ENCODE measurements at regions not wholly inside any gene's neighbourhood (a gene's known extent, or its start where the extent isn't known, plus 50 kb on each side); places are given as distances from the start of the nearest gene placed in this dataset.
"Not testable (repeated sequence)": the region's sequence is repeated elsewhere in the genome, so short reads cannot be mapped to it uniquely, and the experiment has no call there.

- DNase-seq (no peak), ATAC-seq (ENCODE audit: low read depth in 2 of 2) (no peak)
- H3K27me3 Mint-ChIP-seq: no peaks in the 10 kb centered on the region
- no peak overlapping the region for H3K4me3 Mint-ChIP-seq
- H3K27ac Mint-ChIP-seq: no peak overlapping the region
- peaks cover 0 to 15% (median 6%) of the 10 kb centered on the region in 7 donors for H3K9me3 Mint-ChIP-seq
- H3K4me1 Mint-ChIP-seq: no peaks in the 10 kb centered on the region
- no peaks in the 10 kb centered on the region for H3K36me3 Mint-ChIP-seq
These were observed 1894.4 kb upstream of the LRRTM1 start for GRCh38 chr2:82198809-82199492.

- Mint-ChIP-seq H3K36me3 (no peaks in the 10 kb centered on the region), H3K4me1 (no peaks in the 10 kb centered on the region), H3K4me3 (no peak overlapping the region), H3K9me3 (peaks cover 0 to 6% (median 0%) of the 10 kb centered on the region in 7 donors), H3K27me3 (no peaks in the 10 kb centered on the region), H3K27ac (no peak overlapping the region)
- ATAC-seq (ENCODE audit: low read depth in 2 of 2): no peak
- DNase-seq: no peak
These were observed 1877.7 kb upstream of the LRRTM1 start for GRCh38 chr2:82182270-82182669.

- H3K4me1 Mint-ChIP-seq; H3K27me3 Mint-ChIP-seq; H3K27ac Mint-ChIP-seq; DNase-seq; ATAC-seq (ENCODE audit: low read depth in 2 of 2); H3K36me3 Mint-ChIP-seq: not testable (repeated sequence)
- Mint-ChIP-seq H3K9me3 (peaks cover 2 to 21% (median 8%) of the 10 kb centered on the region in 7 donors), H3K4me3 (peak overlapping the region in 1 of 8 donors; percentile 47)
These were observed 1870.7 kb upstream of the LRRTM1 start for GRCh38 chr2:82175210-82175609.

- DNase-seq (no peak), ATAC-seq (ENCODE audit: low read depth in 2 of 2) (no peak)
- H3K4me3 Mint-ChIP-seq: no peak overlapping the region
- no peaks in the 10 kb centered on the region for H3K4me1 Mint-ChIP-seq
- no peak overlapping the region for H3K27ac Mint-ChIP-seq
- H3K9me3 Mint-ChIP-seq: peaks cover 2 to 21% (median 7%) of the 10 kb centered on the region in 7 donors
- H3K36me3 Mint-ChIP-seq: no peaks in the 10 kb centered on the region
- H3K27me3 Mint-ChIP-seq: no peaks in the 10 kb centered on the region
These were observed 1867.9 kb upstream of the LRRTM1 start for GRCh38 chr2:82172483-82172882.

GRCh38 chr2:82169379-82169778 is 1864.8 kb upstream of the LRRTM1 start:
- no peak overlapping the region for H3K4me3 Mint-ChIP-seq
- no peak overlapping the region for H3K27ac Mint-ChIP-seq
- H3K9me3 Mint-ChIP-seq: peaks cover 0 to 12% (median 5%) of the 10 kb centered on the region in 7 donors
- DNase-seq (no peak), ATAC-seq (ENCODE audit: low read depth in 2 of 2) (no peak)
- no peaks in the 10 kb centered on the region for H3K36me3 Mint-ChIP-seq
- no peaks in the 10 kb centered on the region for H3K27me3 Mint-ChIP-seq
- H3K4me1 Mint-ChIP-seq: no peaks in the 10 kb centered on the region

- DNase-seq (no peak), ATAC-seq (ENCODE audit: low read depth in 2 of 2) (no peak)
- no peaks in the 10 kb centered on the region for H3K27me3 Mint-ChIP-seq
- no peaks in the 10 kb centered on the region for H3K36me3 Mint-ChIP-seq
- H3K4me1 Mint-ChIP-seq: no peaks in the 10 kb centered on the region
- H3K9me3 Mint-ChIP-seq: peaks cover 0 to 9% (median 2%) of the 10 kb centered on the region in 7 donors
- no peak overlapping the region for H3K27ac Mint-ChIP-seq
- H3K4me3 Mint-ChIP-seq: no peak overlapping the region
These were observed 1860.8 kb upstream of the LRRTM1 start for GRCh38 chr2:82165377-82165776.

GRCh38 chr2:82158150-82158549 is 1853.6 kb upstream of the LRRTM1 start:
- no peak overlapping the region for H3K27ac Mint-ChIP-seq
- ATAC-seq (ENCODE audit: low read depth in 2 of 2) (no peak), DNase-seq (no peak)
- no peaks in the 10 kb centered on the region for H3K4me1 Mint-ChIP-seq
- H3K9me3 Mint-ChIP-seq: peaks cover 0 to 11% (median 2%) of the 10 kb centered on the region in 7 donors
- no peak overlapping the region for H3K4me3 Mint-ChIP-seq
- no peaks in the 10 kb centered on the region for H3K36me3 Mint-ChIP-seq
- H3K27me3 Mint-ChIP-seq: no peaks in the 10 kb centered on the region

- no peak for ATAC-seq (ENCODE audit: low read depth in 2 of 2)
- peaks cover 0 to 11% (median 4%) of the 10 kb centered on the region in 7 donors for H3K9me3 Mint-ChIP-seq
These were observed 1850.9 kb upstream of the LRRTM1 start for GRCh38 chr2:82155469-82155868.

GRCh38 chr2:82143343-82143742 is 1838.8 kb upstream of the LRRTM1 start:
- peaks cover 0 to 10% (median 3%) of the 10 kb centered on the region in 7 donors for H3K9me3 Mint-ChIP-seq
- H3K36me3 Mint-ChIP-seq: no peaks in the 10 kb centered on the region
- no peak overlapping the region for H3K27ac Mint-ChIP-seq
- no peaks in the 10 kb centered on the region for H3K4me1 Mint-ChIP-seq
- ATAC-seq (ENCODE audit: low read depth in 2 of 2) (no peak), DNase-seq (no peak)
- H3K4me3 Mint-ChIP-seq: no peak overlapping the region
- no peaks in the 10 kb centered on the region for H3K27me3 Mint-ChIP-seq

More at GRCh38 chr2:82155469-82155868, 1850.9 kb upstream of the LRRTM1 start:
- Mint-ChIP-seq H3K27ac (no peak overlapping the region), H3K27me3 (no peaks in the 10 kb centered on the region), H3K4me1 (no peaks in the 10 kb centered on the region), H3K4me3 (no peak overlapping the region), H3K36me3 (no peaks in the 10 kb centered on the region)
- DNase-seq: no peak

- Mint-ChIP-seq H3K4me1 (no peaks in the 10 kb centered on the region), H3K27ac (no peak overlapping the region), H3K36me3 (no peaks in the 10 kb centered on the region), H3K4me3 (no peak overlapping the region), H3K27me3 (no peaks in the 10 kb centered on the region), H3K9me3 (peaks cover 0 to 10% (median 3%) of the 10 kb centered on the region in 7 donors)
- no peak for DNase-seq
- no peak for ATAC-seq (ENCODE audit: low read depth in 2 of 2)
These were observed 1835.5 kb upstream of the LRRTM1 start for GRCh38 chr2:82139979-82140611.

- DNase-seq (no peak), ATAC-seq (ENCODE audit: low read depth in 2 of 2) (no peak)
- no peaks in the 10 kb centered on the region for H3K36me3 Mint-ChIP-seq
- H3K4me3 Mint-ChIP-seq: no peak overlapping the region
- H3K27me3 Mint-ChIP-seq: no peaks in the 10 kb centered on the region
- no peaks in the 10 kb centered on the region for H3K4me1 Mint-ChIP-seq
- no peak overlapping the region for H3K27ac Mint-ChIP-seq
- H3K9me3 Mint-ChIP-seq: peaks cover 0 to 8% (median 4%) of the 10 kb centered on the region in 7 donors
These were observed 1832.9 kb upstream of the LRRTM1 start for GRCh38 chr2:82137441-82137840.

GRCh38 chr2:82128051-82128450 is 1823.5 kb upstream of the LRRTM1 start:
- peaks cover 7 to 40% (median 9%) of the 10 kb centered on the region in 7 donors for H3K9me3 Mint-ChIP-seq
- no peaks in the 10 kb centered on the region for H3K27me3 Mint-ChIP-seq
- ATAC-seq (ENCODE audit: low read depth in 2 of 2) (no peak), DNase-seq (no peak)
- H3K36me3 Mint-ChIP-seq: no peaks in the 10 kb centered on the region
- H3K27ac Mint-ChIP-seq: no peak overlapping the region
- no peaks in the 10 kb centered on the region for H3K4me1 Mint-ChIP-seq
- no peak overlapping the region for H3K4me3 Mint-ChIP-seq

- ATAC-seq (ENCODE audit: low read depth in 2 of 2): no peak
- H3K4me1 Mint-ChIP-seq: no peaks in the 10 kb centered on the region
- H3K9me3 Mint-ChIP-seq: peaks cover 2 to 33% (median 9%) of the 10 kb centered on the region in 7 donors
- H3K36me3 Mint-ChIP-seq: no peaks in the 10 kb centered on the region
- H3K27me3 Mint-ChIP-seq: no peaks in the 10 kb centered on the region
- no peak overlapping the region for H3K27ac Mint-ChIP-seq
- H3K4me3 Mint-ChIP-seq: no peak overlapping the region
- no peak for DNase-seq
These were observed 1820.1 kb upstream of the LRRTM1 start for GRCh38 chr2:82124629-82125028.

- Mint-ChIP-seq H3K4me3 (no peak overlapping the region), H3K4me1 (no peaks in the 10 kb centered on the region)
These were observed 1816.1 kb upstream of the LRRTM1 start for GRCh38 chr2:82120654-82121053.

More at GRCh38 chr2:82120654-82121053, 1816.1 kb upstream of the LRRTM1 start:
- no peak for DNase-seq
- H3K27ac Mint-ChIP-seq: no peak overlapping the region
- H3K36me3 Mint-ChIP-seq: no peaks in the 10 kb centered on the region
- no peaks in the 10 kb centered on the region for H3K27me3 Mint-ChIP-seq
- ATAC-seq (ENCODE audit: low read depth in 2 of 2): no peak
- H3K9me3 Mint-ChIP-seq: peaks cover 0 to 10% (median 4%) of the 10 kb centered on the region in 7 donors

Measured in naive B cell (primary cell).